Activated naive CD4-positive, alpha-beta T cell treated with anti-CD3 and anti-CD28 coated beads for 36 hours (primary cell): ENCODE measurements at regions not wholly inside any gene's neighbourhood (a gene's known extent, or its start where the extent isn't known, plus 50 kb on each side); places are given as distances from the start of the nearest gene placed in this dataset.

Experiments used
- CTCF ChIA-PET: fragments of 350-600 bp; sonication (Branson Sonifier 250); formaldehyde crosslinking; loops from one replicate; lab custom pipeline; 2021; ENCODE audit warnings: antibody characterized with exemption; lab: Charles Lee
- DNase-seq: peaks from one replicate; pipeline ENCODE4 v3.0.0-alpha.2; 2020
- H3K27ac Mint-ChIP-seq: one replicate; pipeline ENCODE4 v1.8.0; 2021; ENCODE audit warnings: mild to moderate bottlenecking, mixed read lengths
- H3K27me3 Mint-ChIP-seq: one replicate; pipeline ENCODE4 v1.8.0; 2021; ENCODE audit warnings: low read depth, mixed read lengths
- H3K36me3 Mint-ChIP-seq: one replicate; pipeline ENCODE4 v1.8.0; 2021; ENCODE audit warnings: low read depth, mixed read lengths
- H3K4me1 Mint-ChIP-seq: one replicate; pipeline ENCODE4 v1.8.0; 2021; ENCODE audit warnings: low read depth, mixed read lengths
- H3K4me3 Mint-ChIP-seq: one replicate; pipeline ENCODE4 v1.8.0; 2021; ENCODE audit warnings: mild to moderate bottlenecking, moderate library complexity, mixed read lengths
- H3K9me3 Mint-ChIP-seq: one replicate; pipeline ENCODE4 v1.8.0; 2021; ENCODE audit warnings: mixed read lengths
- intact Hi-C: fragments of 100-400 bp; cut with micrococcal nuclease; formaldehyde crosslinking; loops from one replicate; pipeline ENCODE4 v1.15.1; 2023

DNA sequence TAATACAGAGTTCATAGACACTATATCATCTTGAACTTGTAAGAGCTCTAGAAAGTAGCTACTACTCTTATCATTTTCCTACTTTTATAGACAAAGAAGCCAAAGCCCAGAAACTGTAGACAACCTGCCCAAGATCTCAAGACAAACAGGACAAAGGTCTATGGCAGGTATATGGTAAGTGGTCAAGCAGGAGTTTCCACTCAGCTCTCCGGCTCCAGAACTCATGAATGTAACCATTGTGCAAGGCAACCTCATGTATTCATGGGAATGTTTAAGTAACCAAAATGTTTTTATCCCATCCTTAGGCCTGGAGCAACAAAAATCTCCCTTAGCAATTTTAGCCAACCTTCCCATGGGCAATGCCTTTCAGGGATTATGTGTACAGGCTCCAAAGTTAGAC, 163.4 kb upstream of the PUM3 start:
- Mint-ChIP-seq H3K27ac (no peak overlapping the region), H3K36me3 (no peaks in the 10 kb centered on the region), H3K27me3 (peaks cover 3% of the 10 kb centered on the region), H3K4me3 (no peak overlapping the region), H3K4me1 (no peaks in the 10 kb centered on the region), H3K9me3 (peaks cover 4% of the 10 kb centered on the region)
- intact Hi-C loops, result no loop called here
- CTCF ChIA-PET, result no interaction called here
- DNase-seq, result no peak

DNA sequence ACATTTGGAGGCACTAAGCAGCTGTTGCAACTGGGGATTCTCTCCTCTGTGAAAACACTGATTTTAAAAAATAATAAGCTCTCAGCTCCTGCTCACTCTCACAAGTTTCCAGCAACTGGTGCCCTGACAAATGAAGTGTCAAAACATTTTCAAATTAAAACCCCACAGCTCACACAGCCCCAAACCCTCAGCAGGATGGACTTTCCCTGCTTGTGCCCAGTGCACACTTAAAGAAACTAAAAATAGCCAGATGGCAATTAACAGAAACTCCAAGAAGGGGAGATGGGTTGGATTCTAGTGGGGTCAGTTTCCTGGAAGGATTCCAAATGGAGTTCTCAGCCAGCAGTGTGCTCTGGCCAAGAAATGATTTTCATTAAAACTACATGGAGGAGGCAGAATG, 163.0 kb upstream of the PUM3 start:
- no peak for DNase-seq
- Mint-ChIP-seq H3K36me3 (no peaks in the 10 kb centered on the region), H3K4me3 (no peak overlapping the region), H3K9me3 (peaks cover 4% of the 10 kb centered on the region), H3K4me1 (no peaks in the 10 kb centered on the region), H3K27me3 (peaks cover 3% of the 10 kb centered on the region), H3K27ac (no peak overlapping the region)
- intact Hi-C loops, result no loop called here
- CTCF ChIA-PET, result no interaction called here

DNA sequence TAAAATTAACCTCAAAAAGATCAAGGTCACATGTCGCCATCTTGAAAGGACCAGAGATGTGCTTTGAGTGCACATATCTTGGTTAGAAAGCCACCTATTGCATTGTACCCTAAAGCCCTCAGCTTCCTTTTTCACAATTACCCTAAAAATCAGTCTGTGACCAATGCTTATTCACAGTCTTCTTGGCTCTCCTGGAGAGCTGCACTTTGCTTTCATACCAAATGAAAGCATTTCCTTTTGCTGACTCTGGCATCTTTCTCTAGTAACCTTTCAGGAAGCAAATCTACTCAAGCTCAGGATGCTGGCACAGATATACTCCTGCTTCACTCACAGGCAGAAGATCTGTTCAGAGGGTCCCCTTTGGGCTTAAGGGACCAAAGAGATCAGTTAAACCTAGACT, 160.7 kb upstream of the PUM3 start:
- Mint-ChIP-seq H3K4me3 (no peak overlapping the region), H3K27me3 (peaks cover 3% of the 10 kb centered on the region), H3K4me1 (no peaks in the 10 kb centered on the region), H3K27ac (no peak overlapping the region), H3K36me3 (no peaks in the 10 kb centered on the region), H3K9me3 (peaks cover 4% of the 10 kb centered on the region)
- DNase-seq, result no peak
- intact Hi-C loops, result no loop called here
- CTCF ChIA-PET, result interaction anchor here (0.6 kb wide), 1 partner anchor 19 kb away, joined by 4 read pairs; no protein-coding TSS in a partner anchor

DNA sequence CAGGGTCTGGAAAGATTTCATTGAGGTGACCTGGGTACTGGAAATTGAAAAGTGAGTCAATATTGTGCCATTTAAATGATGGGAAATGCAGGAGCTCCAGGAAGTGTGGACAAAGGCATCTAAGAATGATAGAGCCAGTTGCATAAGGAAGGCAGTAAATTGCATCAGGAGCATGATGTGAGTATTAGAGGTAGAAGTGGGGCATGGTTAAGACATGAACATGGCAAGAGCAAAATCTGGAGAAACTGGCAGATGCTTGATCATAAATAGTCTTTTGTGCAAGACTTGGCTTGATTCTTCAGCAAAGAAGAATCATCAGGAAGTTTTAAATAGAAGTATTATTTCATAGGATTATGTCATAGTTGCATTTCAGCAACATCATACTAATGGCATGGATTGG, 157.4 kb upstream of the PUM3 start:
- intact Hi-C loops, result no loop called here
- Mint-ChIP-seq H3K4me3 (no peak overlapping the region), H3K4me1 (no peaks in the 10 kb centered on the region), H3K9me3 (no peaks in the 10 kb centered on the region), H3K27me3 (peaks cover 3% of the 10 kb centered on the region), H3K36me3 (no peaks in the 10 kb centered on the region), H3K27ac (no peak overlapping the region)
- DNase-seq, result no peak
- CTCF ChIA-PET, result no interaction called here

DNA sequence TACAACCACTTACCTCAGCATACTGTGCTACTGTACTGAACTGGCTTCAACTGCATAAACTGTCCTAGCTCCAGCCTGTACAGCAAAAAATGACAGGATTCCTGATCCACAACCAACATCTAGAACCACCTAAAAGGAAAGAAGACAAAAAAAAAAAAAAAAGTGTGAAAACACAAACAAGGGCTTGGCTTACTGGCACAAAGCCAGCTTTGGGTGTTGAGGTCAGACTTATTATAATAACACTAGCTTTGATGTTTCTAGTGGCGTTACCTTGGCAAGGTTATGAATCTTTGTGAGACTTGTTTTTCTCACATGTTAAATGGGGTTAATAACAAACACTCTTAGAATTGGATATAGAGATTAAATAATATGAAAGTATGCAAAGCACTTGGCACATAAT, 148.5 kb upstream of the PUM3 start:
- intact Hi-C loops, result no loop called here
- CTCF ChIA-PET, result interaction anchor here (0.5 kb wide), 1 partner anchor 27 kb away, joined by 3 read pairs; no protein-coding TSS in a partner anchor
- H3K4me3 Mint-ChIP-seq, result no peak overlapping the region

DNA sequence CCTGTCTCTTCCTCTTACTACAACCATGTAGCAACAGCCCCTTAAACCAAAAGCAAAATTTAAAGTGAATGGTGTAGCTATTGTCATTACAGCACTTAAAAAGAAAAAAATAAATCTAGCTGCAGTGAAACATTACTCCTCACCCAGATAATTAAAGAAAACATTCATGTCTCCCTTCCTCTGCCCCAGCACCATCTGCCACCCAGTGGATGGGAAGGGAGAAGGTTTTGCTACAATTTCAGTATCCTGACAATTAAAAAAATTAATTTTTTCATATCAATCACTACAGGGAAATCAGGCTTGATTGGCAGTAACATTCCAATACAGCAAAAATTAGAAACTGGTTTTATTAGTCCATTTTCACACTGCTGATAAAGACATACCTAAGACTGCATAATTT, 147.4 kb upstream of the PUM3 start:
- Mint-ChIP-seq H3K4me1 (no peaks in the 10 kb centered on the region), H3K9me3 (no peaks in the 10 kb centered on the region), H3K27ac (no peak overlapping the region), H3K27me3 (peaks cover 10% of the 10 kb centered on the region), H3K36me3 (no peaks in the 10 kb centered on the region), H3K4me3 (no peak overlapping the region)
- CTCF ChIA-PET, result no interaction called here
- intact Hi-C loops, result no loop called here
- no peak for DNase-seq

More for the DNA sequence above, 148.5 kb upstream of the PUM3 start:
- peaks cover 3% of the 10 kb centered on the region for H3K27me3 Mint-ChIP-seq
- H3K36me3 Mint-ChIP-seq, result no peaks in the 10 kb centered on the region
- H3K9me3 Mint-ChIP-seq, result no peaks in the 10 kb centered on the region
- no peaks in the 10 kb centered on the region for H3K4me1 Mint-ChIP-seq
- no peak overlapping the region for H3K27ac Mint-ChIP-seq
- no peak for DNase-seq

DNA sequence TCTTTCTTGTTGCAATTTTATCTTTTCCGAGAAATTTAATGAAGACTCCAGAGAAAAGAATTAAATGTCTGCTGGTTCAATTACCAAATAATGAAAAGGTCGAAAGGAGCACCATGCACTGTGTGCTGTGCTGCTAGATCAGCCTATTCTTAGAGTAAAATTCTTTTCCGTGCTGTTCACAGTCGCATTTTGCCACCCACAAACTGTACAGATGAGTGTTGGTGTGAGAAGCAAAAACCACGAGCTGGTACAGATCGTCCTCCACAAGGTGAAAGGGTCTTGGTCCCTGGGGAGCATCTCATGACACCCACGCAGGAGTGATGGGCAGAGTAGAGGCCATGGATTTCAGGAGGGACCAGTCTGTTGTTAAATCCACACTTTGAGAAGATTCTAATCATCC, 143.8 kb upstream of the PUM3 start:
- Mint-ChIP-seq H3K27ac (no peak overlapping the region), H3K4me3 (no peak overlapping the region), H3K36me3 (no peaks in the 10 kb centered on the region), H3K4me1 (no peaks in the 10 kb centered on the region), H3K27me3 (peaks cover 16% of the 10 kb centered on the region), H3K9me3 (no peaks in the 10 kb centered on the region)
- CTCF ChIA-PET, result no interaction called here
- intact Hi-C loops, result no loop called here
- DNase-seq, result no peak

DNA sequence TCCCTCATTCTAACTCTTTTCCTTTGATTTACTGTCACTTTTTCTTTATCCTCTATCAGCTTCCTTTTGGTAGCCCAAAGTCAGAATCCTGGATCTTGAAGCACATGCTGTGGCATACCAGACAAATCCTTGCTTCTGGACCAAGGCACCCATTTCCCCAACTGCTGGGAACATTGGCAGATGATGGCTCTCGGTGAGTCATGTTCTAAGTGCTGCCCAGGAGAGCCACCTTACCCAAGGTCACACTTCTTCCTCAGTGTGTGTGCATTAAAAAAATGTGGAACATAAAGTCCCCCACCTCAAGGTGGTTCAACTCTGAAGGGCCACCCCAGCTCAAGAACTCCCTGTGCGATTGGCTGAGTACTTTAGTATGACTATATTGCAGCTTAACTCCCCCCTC, 141.4 kb upstream of the PUM3 start:
- CTCF ChIA-PET, result no interaction called here
- Mint-ChIP-seq H3K9me3 (no peaks in the 10 kb centered on the region), H3K4me3 (no peak overlapping the region), H3K27me3 (peaks cover 16% of the 10 kb centered on the region), H3K27ac (no peak overlapping the region), H3K36me3 (no peaks in the 10 kb centered on the region), H3K4me1 (no peaks in the 10 kb centered on the region)
- intact Hi-C loops, result no loop called here
- DNase-seq, result no peak

DNA sequence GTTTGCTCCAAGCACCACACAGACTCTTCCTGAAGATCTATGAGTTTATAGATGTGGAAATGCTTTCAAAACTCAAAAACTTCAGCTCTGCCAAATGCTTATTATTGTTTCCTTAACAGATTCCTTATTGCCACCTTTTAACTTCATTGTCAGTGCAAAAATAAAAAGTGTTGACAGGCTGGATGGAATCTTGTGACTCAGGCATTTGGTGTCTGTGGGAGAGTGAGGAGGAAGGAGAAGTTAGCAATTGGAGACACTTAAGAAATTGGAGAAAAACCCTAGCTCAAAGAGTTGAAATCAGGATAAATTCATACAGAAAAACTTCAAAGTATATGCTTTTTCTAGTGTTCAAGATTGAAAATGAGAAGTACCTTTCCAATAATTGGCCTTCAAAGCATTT, 140.6 kb upstream of the PUM3 start:
- CTCF ChIA-PET, result no interaction called here
- no peaks in the 10 kb centered on the region for H3K36me3 Mint-ChIP-seq
- H3K4me1 Mint-ChIP-seq, result no peaks in the 10 kb centered on the region
- H3K9me3 Mint-ChIP-seq, result no peaks in the 10 kb centered on the region
- intact Hi-C loops, result no loop called here
- H3K4me3 Mint-ChIP-seq, result no peak overlapping the region
- peaks cover 16% of the 10 kb centered on the region for H3K27me3 Mint-ChIP-seq
- no peak for DNase-seq
- no peak overlapping the region for H3K27ac Mint-ChIP-seq

DNA sequence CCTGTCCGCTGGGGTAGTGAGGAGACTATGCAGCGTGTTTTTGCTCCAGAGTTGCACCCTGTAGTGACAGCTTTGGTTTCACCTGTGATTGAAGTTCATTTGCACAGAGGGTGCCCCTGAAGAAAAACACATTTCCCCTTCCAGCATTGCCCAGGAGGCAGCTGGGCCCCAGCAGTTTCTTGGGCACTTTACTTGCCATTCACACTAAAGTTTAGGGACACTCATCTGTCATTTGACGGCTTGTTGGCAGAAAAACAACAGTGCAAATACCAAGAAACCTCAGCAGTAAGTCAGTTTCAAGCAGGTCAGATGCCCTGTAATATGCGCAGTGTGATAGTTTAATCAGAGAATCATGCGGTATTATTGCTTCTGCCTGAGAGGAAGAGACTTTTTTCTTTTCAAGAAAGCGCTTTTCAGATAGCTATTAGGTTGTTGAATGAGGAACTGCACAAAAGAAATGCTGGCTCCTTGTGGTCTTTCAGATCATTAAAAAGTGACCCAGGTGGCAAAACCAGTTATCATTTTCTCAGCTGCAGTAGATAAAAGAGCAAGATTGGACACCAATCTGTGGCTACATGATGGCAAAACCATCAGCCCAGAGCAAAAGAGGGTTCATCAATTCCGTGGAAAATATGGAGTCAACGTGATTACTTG, 136.2 kb upstream of the PUM3 start:
- Mint-ChIP-seq H3K4me3 (no peak overlapping the region), H3K27ac (no peak overlapping the region), H3K4me1 (no peaks in the 10 kb centered on the region), H3K27me3 (peaks cover 2% of the 10 kb centered on the region), H3K9me3 (no peaks in the 10 kb centered on the region), H3K36me3 (no peaks in the 10 kb centered on the region)
- intact Hi-C loops, result no loop called here
- CTCF ChIA-PET, result no interaction called here
- DNase-seq, result no peak

DNA sequence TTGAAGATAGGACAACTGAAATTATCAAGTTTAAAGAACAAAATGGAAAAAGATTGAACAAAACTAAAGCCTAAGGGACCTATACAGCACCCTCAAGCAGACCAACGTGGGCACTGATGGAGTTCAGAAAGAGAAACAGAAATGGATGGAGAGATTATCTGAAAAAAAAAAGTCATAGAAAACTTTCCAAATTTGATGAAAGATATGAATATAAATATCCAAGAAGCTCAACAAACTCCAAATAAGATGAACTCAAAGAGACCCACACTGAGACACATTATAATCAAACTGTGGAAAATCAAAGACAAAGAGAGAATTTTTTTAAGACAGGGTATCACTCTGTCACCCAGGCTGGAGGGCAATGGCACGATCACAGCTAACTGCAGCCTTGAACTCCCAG, 128.6 kb upstream of the PUM3 start:
- Mint-ChIP-seq H3K27me3 (no peaks in the 10 kb centered on the region), H3K9me3 (peaks cover 16% of the 10 kb centered on the region), H3K4me1 (no peaks in the 10 kb centered on the region), H3K27ac (no peak overlapping the region), H3K36me3 (no peaks in the 10 kb centered on the region), H3K4me3 (no peak overlapping the region)
- intact Hi-C loops, result no loop called here
- CTCF ChIA-PET, result no interaction called here
- no peak for DNase-seq

DNA sequence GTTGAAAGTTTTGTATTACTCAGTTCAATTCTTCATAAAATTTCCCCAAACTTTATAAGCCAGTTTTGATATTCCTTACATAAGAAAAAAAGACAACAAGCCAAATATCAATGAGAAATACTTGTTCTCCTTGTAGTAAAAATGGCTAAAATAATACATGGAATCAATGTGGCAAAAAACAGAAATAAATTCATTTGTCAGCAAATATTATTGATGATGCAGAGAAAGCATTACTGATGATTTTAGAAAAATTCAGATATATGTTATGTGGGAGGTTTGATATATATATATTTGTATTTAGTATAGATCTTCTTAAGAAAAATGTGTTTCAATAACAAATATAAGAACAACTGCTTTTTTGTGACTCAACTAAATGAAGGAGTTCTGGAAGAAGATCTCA, 127.0 kb upstream of the PUM3 start:
- intact Hi-C loops, result no loop called here
- CTCF ChIA-PET, result no interaction called here
- DNase-seq, result no peak
- H3K27ac Mint-ChIP-seq, result no peak overlapping the region
- H3K9me3 Mint-ChIP-seq, result peaks cover 16% of the 10 kb centered on the region
- H3K27me3 Mint-ChIP-seq, result no peaks in the 10 kb centered on the region
- H3K4me1 Mint-ChIP-seq, result no peaks in the 10 kb centered on the region
- no peaks in the 10 kb centered on the region for H3K36me3 Mint-ChIP-seq
- H3K4me3 Mint-ChIP-seq, result no peak overlapping the region

DNA sequence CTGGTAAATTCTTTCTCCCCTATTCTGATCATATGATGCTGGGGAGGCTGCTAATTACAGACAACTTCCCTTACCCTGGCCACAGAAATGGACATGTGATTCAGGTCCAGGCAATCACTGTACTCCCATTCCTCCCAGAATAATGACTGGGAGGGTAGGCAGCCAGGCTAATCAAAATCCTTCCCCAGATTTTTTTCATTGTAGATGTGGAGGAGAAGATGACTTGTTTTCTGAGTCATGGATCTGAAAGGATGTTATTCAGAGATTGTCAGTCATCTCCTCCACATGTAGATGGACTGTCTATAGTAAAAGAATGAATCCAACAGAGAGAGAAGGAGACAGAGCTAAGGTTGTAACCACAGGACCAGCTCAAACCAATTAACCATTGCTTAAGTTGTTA, 123.9 kb upstream of the PUM3 start:
- Mint-ChIP-seq H3K27ac (no peak overlapping the region), H3K27me3 (peaks cover 3% of the 10 kb centered on the region), H3K9me3 (peaks cover 14% of the 10 kb centered on the region), H3K36me3 (no peaks in the 10 kb centered on the region), H3K4me1 (no peaks in the 10 kb centered on the region), H3K4me3 (no peak overlapping the region)
- intact Hi-C loops, result no loop called here
- no peak for DNase-seq
- CTCF ChIA-PET, result interaction anchor here (0.6 kb wide), 1 partner anchor 809 kb away, joined by 6 read pairs; no protein-coding TSS in a partner anchor
